ENCODE measurements at regions not wholly inside any gene's neighbourhood (a gene's known extent, or its start where the extent isn't known, plus 50 kb on each side); places are given as distances from the start of the nearest gene placed in this dataset.

DNA sequence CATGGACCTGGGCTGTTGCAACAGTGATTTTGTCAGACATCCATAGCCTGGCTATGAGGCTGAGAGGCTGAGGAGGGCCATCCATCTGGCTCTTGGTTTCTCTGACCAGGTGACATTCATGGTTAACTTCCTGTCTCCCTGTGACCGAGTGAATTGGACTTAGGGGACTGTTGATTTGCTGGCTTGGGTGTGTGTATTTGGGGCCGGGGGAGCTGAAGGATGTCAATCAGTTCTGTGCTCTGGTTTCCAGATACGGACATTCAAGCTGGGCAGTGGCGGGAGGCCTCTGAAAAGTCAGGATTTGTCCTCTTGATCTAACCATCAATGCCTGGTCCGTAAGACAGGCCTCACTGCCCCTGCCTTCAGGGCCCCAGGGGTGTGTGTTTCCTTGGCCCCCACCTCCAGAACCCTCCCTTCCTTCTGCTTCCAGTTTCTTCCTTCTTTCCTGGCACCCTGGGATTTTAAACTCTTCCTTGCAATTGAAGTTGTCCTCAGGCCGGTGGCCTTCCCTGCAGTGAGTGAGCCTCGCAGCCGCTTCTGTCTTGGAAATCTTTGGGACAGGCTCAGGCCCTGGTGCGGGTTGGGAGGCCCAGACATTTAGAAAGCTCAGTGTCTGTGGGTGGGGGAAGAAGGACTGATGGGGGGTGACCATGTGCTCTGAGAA, 54.7 kb upstream of the HAAO start:
- Histone ChIP-seq H3K9me3 (ENCODE audit: control insufficient read depth, low read length) (no peaks in the 10 kb centered on the region), H3K27me3 (ENCODE audit: control insufficient read depth, insufficient read depth, low read length, poor library complexity, severe bottlenecking) (no peaks in the 10 kb centered on the region), H3K4me1 (ENCODE audit: control insufficient read depth, insufficient read depth, low read length) (peaks cover 7% of the 10 kb centered on the region), H3K36me3 (ENCODE audit: control insufficient read depth, insufficient read depth, low read length) (no peaks in the 10 kb centered on the region), H3K4me3 (ENCODE audit: insufficient read depth, low read depth, low read length) (no peak overlapping the region), H3K27ac (ENCODE audit: insufficient read depth, low read depth, low read length, poor library complexity, severe bottlenecking) (no peak overlapping the region)
- 88 to 91% methylated on average over 9 of the region's 9 CpGs for WGBS, 2 experiments

DNA sequence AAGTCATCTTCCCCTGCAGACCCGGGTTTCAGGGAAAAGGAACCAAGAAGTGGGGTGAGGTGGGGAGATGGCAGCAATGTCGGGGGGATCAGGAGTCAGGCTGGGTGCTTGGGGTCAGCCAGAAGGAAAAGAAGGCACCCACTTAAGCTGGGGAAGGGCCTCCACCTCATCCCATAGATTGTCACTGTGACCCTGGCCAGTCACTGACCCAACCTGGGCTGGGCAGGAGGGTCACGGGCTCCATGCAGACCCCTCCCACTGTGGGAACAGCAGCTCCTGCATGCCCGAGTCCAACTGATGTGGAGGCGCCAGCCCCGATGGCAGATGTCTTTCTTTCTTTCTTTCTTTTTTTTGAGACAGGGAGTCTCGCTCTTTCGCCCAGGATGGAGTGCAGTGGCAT, 53.6 kb upstream of the HAAO start:
- H3K4me3 ChIP-seq (ENCODE audit: insufficient read depth, low read depth, low read length): no peak overlapping the region
- H3K4me1 ChIP-seq (ENCODE audit: control insufficient read depth, insufficient read depth, low read length): peaks cover 7% of the 10 kb centered on the region
- no peaks in the 10 kb centered on the region for H3K27me3 ChIP-seq (ENCODE audit: control insufficient read depth, insufficient read depth, low read length, poor library complexity, severe bottlenecking)
- WGBS, 2 experiments: 91 to 94% methylated on average over 8 of the region's 8 CpGs
- no peaks in the 10 kb centered on the region for H3K36me3 ChIP-seq (ENCODE audit: control insufficient read depth, insufficient read depth, low read length)
- no peak overlapping the region for H3K27ac ChIP-seq (ENCODE audit: insufficient read depth, low read depth, low read length, poor library complexity, severe bottlenecking)
- no peaks in the 10 kb centered on the region for H3K9me3 ChIP-seq (ENCODE audit: control insufficient read depth, low read length)

- no peaks in the 10 kb centered on the region for H3K36me3 ChIP-seq (ENCODE audit: control insufficient read depth, insufficient read depth, low read length)
- H3K9me3 ChIP-seq (ENCODE audit: control insufficient read depth, low read length): no peaks in the 10 kb centered on the region
- no peak overlapping the region for H3K4me3 ChIP-seq (ENCODE audit: insufficient read depth, low read depth, low read length)
- no peaks in the 10 kb centered on the region for H3K27me3 ChIP-seq (ENCODE audit: control insufficient read depth, insufficient read depth, low read length, poor library complexity, severe bottlenecking)
- H3K27ac ChIP-seq (ENCODE audit: insufficient read depth, low read depth, low read length, poor library complexity, severe bottlenecking): no peak overlapping the region
- WGBS, 2 experiments: 82 to 84% methylated on average over 20 of the region's 20 CpGs
- peaks cover 7% of the 10 kb centered on the region for H3K4me1 ChIP-seq (ENCODE audit: control insufficient read depth, insufficient read depth, low read length)
Measured at GRCh38 chr2:42844901-42845821, 52.8 kb upstream of the HAAO start.

- Histone ChIP-seq H3K36me3 (ENCODE audit: control insufficient read depth, insufficient read depth, low read length) (no peaks in the 10 kb centered on the region), H3K27ac (ENCODE audit: insufficient read depth, low read depth, low read length, poor library complexity, severe bottlenecking) (no peak overlapping the region), H3K4me1 (ENCODE audit: control insufficient read depth, insufficient read depth, low read length) (peaks cover 7% of the 10 kb centered on the region), H3K4me3 (ENCODE audit: insufficient read depth, low read depth, low read length) (no peak overlapping the region), H3K27me3 (ENCODE audit: control insufficient read depth, insufficient read depth, low read length, poor library complexity, severe bottlenecking) (no peaks in the 10 kb centered on the region), H3K9me3 (ENCODE audit: control insufficient read depth, low read length) (no peaks in the 10 kb centered on the region)
- WGBS, 2 experiments: 90 to 96% methylated on average over 5 of the region's 5 CpGs
Measured at GRCh38 chr2:42844366-42844765, 52.0 kb upstream of the HAAO start.

DNA sequence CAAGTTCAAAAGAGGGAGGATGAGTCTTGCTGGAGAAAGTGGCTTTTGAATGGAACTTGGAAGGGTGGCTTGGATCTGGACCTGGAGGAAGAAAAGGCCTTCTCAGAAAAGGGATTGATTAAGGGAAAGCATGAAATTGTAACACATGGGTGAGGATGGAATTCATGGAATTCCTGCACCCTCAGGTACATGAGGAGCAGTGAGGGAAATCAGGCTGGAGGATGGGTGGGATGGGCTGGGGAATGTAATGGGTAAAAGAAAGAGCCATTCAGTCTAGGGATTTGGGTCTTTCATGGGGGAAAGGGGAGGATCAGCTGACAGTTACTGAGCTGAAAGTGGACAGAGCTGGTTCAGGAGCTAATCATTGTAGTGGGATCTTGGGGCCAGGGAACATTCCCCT, 51.2 kb upstream of the HAAO start:
- Histone ChIP-seq H3K36me3 (ENCODE audit: control insufficient read depth, insufficient read depth, low read length) (no peaks in the 10 kb centered on the region), H3K4me3 (ENCODE audit: insufficient read depth, low read depth, low read length) (no peak overlapping the region), H3K27ac (ENCODE audit: insufficient read depth, low read depth, low read length, poor library complexity, severe bottlenecking) (no peak overlapping the region), H3K9me3 (ENCODE audit: control insufficient read depth, low read length) (no peaks in the 10 kb centered on the region), H3K27me3 (ENCODE audit: control insufficient read depth, insufficient read depth, low read length, poor library complexity, severe bottlenecking) (no peaks in the 10 kb centered on the region), H3K4me1 (ENCODE audit: control insufficient read depth, insufficient read depth, low read length) (peaks cover 7% of the 10 kb centered on the region)

DNA sequence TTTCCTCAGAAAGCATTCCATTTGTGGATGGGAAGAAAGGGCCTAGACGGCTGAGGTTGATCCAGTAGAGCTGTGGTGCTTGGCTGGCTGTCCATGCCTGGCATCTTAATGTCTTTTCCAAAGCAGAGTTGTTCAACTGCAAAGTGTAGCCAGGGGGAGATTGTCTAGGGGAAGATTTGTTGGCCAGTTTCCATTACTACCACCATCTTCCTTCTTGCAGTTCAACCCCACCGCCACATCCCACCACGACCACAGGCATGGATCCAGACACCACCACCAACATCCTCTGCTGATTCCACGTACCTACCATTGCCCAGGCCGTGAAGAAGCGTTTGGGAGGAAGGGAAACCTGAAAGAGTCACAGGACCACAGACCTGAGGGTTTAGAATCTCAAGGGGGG, 50.7 kb upstream of the HAAO start:
- Histone ChIP-seq H3K27ac (ENCODE audit: insufficient read depth, low read depth, low read length, poor library complexity, severe bottlenecking) (no peak overlapping the region), H3K4me3 (ENCODE audit: insufficient read depth, low read depth, low read length) (no peak overlapping the region), H3K9me3 (ENCODE audit: control insufficient read depth, low read length) (no peaks in the 10 kb centered on the region), H3K36me3 (ENCODE audit: control insufficient read depth, insufficient read depth, low read length) (no peaks in the 10 kb centered on the region), H3K27me3 (ENCODE audit: control insufficient read depth, insufficient read depth, low read length, poor library complexity, severe bottlenecking) (no peaks in the 10 kb centered on the region), H3K4me1 (ENCODE audit: control insufficient read depth, insufficient read depth, low read length) (peaks cover 7% of the 10 kb centered on the region)
- 93 to 95% methylated on average over 6 of the region's 6 CpGs for WGBS, 2 experiments

DNA sequence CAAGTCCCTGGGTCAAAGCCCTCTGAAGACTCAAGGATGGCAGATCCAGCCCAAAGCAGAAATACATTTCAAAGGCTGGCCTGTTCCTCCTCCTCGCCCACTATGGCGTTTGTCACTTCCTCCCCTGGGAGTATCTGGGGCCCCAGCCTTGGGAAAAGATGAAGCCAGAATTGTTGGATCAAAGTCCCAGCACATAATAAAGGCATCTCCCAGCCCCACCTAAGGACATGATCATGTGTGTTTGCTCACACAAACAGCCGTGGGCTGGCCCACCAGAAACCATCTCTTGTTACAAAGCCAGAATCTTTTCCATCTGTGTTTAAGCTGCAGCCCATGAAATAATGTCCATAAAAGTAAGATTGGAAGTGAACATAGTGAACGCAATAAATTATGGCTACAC, 50.1 kb upstream of the HAAO start:
- 92 to 93% methylated on average over 4 of the region's 4 CpGs for WGBS, 2 experiments
- H3K27ac ChIP-seq (ENCODE audit: insufficient read depth, low read depth, low read length, poor library complexity, severe bottlenecking): no peak overlapping the region

More for the DNA sequence above, 50.1 kb upstream of the HAAO start:
- Histone ChIP-seq H3K9me3 (ENCODE audit: control insufficient read depth, low read length) (no peaks in the 10 kb centered on the region), H3K27me3 (ENCODE audit: control insufficient read depth, insufficient read depth, low read length, poor library complexity, severe bottlenecking) (no peaks in the 10 kb centered on the region), H3K4me1 (ENCODE audit: control insufficient read depth, insufficient read depth, low read length) (peaks cover 7% of the 10 kb centered on the region), H3K36me3 (ENCODE audit: control insufficient read depth, insufficient read depth, low read length) (no peaks in the 10 kb centered on the region), H3K4me3 (ENCODE audit: insufficient read depth, low read depth, low read length) (no peak overlapping the region)
